RCC 7860 (cell line): ENCODE measurements at regions not wholly inside any gene's neighbourhood (a gene's known extent, or its start where the extent isn't known, plus 50 kb on each side); places are given as distances from the start of the nearest gene placed in this dataset.

ENCODE experiments used
- DNase-seq: peaks from one replicate; pipeline ENCODE4 v3.0.0-alpha.2; 2015; ENCODE audit warnings: low spot score
- FAIRE-seq: peaks from 2 replicates; lab custom pipeline; 2012; peaks lifted over from hg19 to GRCh38; lab: Jason Lieb, UNC

GRCh38 chr6:170049641-170050561 lies 241.0 kb downstream of the DLL1 start:
- FAIRE-seq (no peak), DNase-seq (no peak)

GRCh38 chr6:170048615-170049256 lies 242.1 kb downstream of the DLL1 start:
- DNase-seq (no peak), FAIRE-seq (no peak)

- no peak for FAIRE-seq
These were observed 243.1 kb downstream of the DLL1 start for GRCh38 chr6:170047823-170048222.

GRCh38 chr6:170046791-170047626 lies 243.9 kb downstream of the DLL1 start:
- FAIRE-seq (no peak), DNase-seq (no peak)

More at GRCh38 chr6:170047823-170048222, 243.1 kb downstream of the DLL1 start:
- DNase-seq: no peak

- DNase-seq: no peak
- FAIRE-seq: no peak
These were observed 244.8 kb downstream of the DLL1 start for GRCh38 chr6:170045981-170046667.

GRCh38 chr6:170045563-170045960 lies 245.3 kb downstream of the DLL1 start:
- FAIRE-seq (no peak), DNase-seq (no peak)

- no peak for FAIRE-seq
- DNase-seq: no peak
These were observed 245.9 kb downstream of the DLL1 start for GRCh38 chr6:170044836-170045562.

GRCh38 chr6:170043881-170044790 lies 246.7 kb downstream of the DLL1 start:
- DNase-seq (no peak), FAIRE-seq (no peak)

GRCh38 chr6:170043150-170043819 lies 247.6 kb downstream of the DLL1 start:
- FAIRE-seq (no peak), DNase-seq (no peak)

- DNase-seq (no peak), FAIRE-seq (no peak)
These were observed 248.2 kb downstream of the DLL1 start for GRCh38 chr6:170042596-170043118.

- FAIRE-seq (no peak), DNase-seq (no peak)
These were observed 248.8 kb downstream of the DLL1 start for GRCh38 chr6:170042123-170042522.

- DNase-seq (no peak), FAIRE-seq (no peak)
These were observed 249.4 kb downstream of the DLL1 start for GRCh38 chr6:170041526-170041925.

GRCh38 chr6:170040906-170041305 lies 250.0 kb downstream of the DLL1 start:
- FAIRE-seq: no peak
- DNase-seq: no peak

GRCh38 chr6:170040115-170040500 lies 250.8 kb downstream of the DLL1 start:
- no peak for DNase-seq
- FAIRE-seq: no peak

- no peak for FAIRE-seq
- DNase-seq: no peak
These were observed 251.4 kb downstream of the DLL1 start for GRCh38 chr6:170039156-170040114.

GRCh38 chr6:170038708-170039107 lies 252.2 kb downstream of the DLL1 start:
- FAIRE-seq (no peak), DNase-seq (no peak)

GRCh38 chr6:170038251-170038650 lies 252.6 kb downstream of the DLL1 start:
- FAIRE-seq: no peak

More at GRCh38 chr6:170038251-170038650, 252.6 kb downstream of the DLL1 start:
- DNase-seq: no peak
